ENCODE measurements at regions not wholly inside any gene's neighbourhood (a gene's known extent, or its start where the extent isn't known, plus 50 kb on each side); places are given as distances from the start of the nearest gene placed in this dataset.

- TF ChIP-seq, protein P1, sequence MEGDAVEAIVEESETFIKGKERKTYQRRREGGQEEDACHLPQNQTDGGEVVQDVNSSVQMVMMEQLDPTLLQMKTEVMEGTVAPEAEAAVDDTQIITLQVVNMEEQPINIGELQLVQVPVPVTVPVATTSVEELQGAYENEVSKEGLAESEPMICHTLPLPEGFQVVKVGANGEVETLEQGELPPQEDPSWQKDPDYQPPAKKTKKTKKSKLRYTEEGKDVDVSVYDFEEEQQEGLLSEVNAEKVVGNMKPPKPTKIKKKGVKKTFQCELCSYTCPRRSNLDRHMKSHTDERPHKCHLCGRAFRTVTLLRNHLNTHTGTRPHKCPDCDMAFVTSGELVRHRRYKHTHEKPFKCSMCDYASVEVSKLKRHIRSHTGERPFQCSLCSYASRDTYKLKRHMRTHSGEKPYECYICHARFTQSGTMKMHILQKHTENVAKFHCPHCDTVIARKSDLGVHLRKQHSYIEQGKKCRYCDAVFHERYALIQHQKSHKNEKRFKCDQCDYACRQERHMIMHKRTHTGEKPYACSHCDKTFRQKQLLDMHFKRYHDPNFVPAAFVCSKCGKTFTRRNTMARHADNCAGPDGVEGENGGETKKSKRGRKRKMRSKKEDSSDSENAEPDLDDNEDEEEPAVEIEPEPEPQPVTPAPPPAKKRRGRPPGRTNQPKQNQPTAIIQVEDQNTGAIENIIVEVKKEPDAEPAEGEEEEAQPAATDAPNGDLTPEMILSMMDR (IDR thresholded peaks at IDR 0.05): no peak
- TF ChIP-seq POLR2A (IDR thresholded peaks at IDR 0.05) (no peak), POLR2AphosphoS5 (IDR thresholded peaks at IDR 0.05) (no peak)
These were observed 60.3 kb upstream of the PARP8 start for GRCh38 chr5:50606179-50606578.

Data from breast epithelium (tissue), 3 donors.